Transverse colon (tissue), 4 donors: ENCODE measurements at regions not wholly inside any gene's neighbourhood (a gene's known extent, or its start where the extent isn't known, plus 50 kb on each side); places are given as distances from the start of the nearest gene placed in this dataset.

Experiments used
- EP300 ChIP-seq: sonication (generic); formaldehyde crosslinking; IDR thresholded peaks from one replicate; pipeline ENCODE4 v1.6.1; 2017; ENCODE audit warnings: antibody characterized with exemption, low read depth
- POLR2A ChIP-seq: fragments of 450-650 bp; IDR thresholded peaks from one replicate; pipeline ENCODE4 v1.6.1; 2016; ENCODE audit warnings: antibody characterized with exemption, mild to moderate bottlenecking, moderate library complexity
- POLR2AphosphoS5 ChIP-seq, 3 donors: sonication (generic); formaldehyde crosslinking; IDR thresholded peaks; one replicate each; pipeline ENCODE4 v1.6.1; 2016; ENCODE audit warnings: antibody characterized with exemption in 3 of 3
- TF ChIP-seq, protein P1 (sequence below), 5 experiments: fragments of 200-600 bp in 3 of 5; fragments of 450-650 bp in 2 of 5; sonication (generic) in 3 of 5; IDR thresholded peaks; 1 replicate in 2 of 5; 2 replicates in 3 of 5; pipeline ENCODE4 v1.5.1; 2016 to 2017; ENCODE audit warnings: antibody characterized with exemption in 5 of 5, inconsistent platforms in 3 of 5, mild to moderate bottlenecking in 2 of 5, moderate library complexity in 1 of 5

DNA sequence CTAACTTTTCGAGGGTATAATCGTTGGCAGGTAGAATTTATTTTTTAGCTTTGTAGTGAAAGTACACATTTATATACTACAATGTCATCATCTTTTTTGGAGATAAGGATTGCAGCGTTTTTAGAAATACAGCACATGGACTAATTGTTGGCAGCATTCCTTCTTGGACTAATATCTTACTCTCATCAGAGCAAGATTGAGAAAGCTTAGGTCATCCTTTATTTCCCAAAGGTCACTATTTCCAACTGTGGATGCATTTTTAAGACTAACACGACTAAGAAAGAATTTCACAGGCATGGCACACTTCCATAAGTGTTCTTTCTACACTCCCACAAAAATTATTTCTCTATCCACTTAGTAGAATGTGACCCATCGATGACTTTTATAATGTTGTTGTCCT, 732.3 kb downstream of the NCAM2 start:
- TF ChIP-seq POLR2A = no peak
- TF ChIP-seq, protein P1, sequence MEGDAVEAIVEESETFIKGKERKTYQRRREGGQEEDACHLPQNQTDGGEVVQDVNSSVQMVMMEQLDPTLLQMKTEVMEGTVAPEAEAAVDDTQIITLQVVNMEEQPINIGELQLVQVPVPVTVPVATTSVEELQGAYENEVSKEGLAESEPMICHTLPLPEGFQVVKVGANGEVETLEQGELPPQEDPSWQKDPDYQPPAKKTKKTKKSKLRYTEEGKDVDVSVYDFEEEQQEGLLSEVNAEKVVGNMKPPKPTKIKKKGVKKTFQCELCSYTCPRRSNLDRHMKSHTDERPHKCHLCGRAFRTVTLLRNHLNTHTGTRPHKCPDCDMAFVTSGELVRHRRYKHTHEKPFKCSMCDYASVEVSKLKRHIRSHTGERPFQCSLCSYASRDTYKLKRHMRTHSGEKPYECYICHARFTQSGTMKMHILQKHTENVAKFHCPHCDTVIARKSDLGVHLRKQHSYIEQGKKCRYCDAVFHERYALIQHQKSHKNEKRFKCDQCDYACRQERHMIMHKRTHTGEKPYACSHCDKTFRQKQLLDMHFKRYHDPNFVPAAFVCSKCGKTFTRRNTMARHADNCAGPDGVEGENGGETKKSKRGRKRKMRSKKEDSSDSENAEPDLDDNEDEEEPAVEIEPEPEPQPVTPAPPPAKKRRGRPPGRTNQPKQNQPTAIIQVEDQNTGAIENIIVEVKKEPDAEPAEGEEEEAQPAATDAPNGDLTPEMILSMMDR (IDR thresholded peaks at IDR 0.05) = no peak
- no peak for TF ChIP-seq POLR2AphosphoS5 (IDR thresholded peaks at IDR 0.05)
- TF ChIP-seq EP300 = no peak
